Suppressor macrophage treated with lipopolysaccharide for 1 hour (primary cell): ENCODE measurements at regions not wholly inside any gene's neighbourhood (a gene's known extent, or its start where the extent isn't known, plus 50 kb on each side); places are given as distances from the start of the nearest gene placed in this dataset.

Experiments
- DNase-seq, 3 donors: peaks; one replicate each; pipeline ENCODE4 v3.0.0-alpha.2; 2020 to 2022

- DNase-seq: no peak
Observed at GRCh38 chr4:82071951-82072350, 301.8 kb downstream of the HNRNPD start.

GRCh38 chr4:82069883-82070638 is 303.7 kb downstream of the HNRNPD start:
- DNase-seq: no peak

GRCh38 chr4:82063017-82063416 is 310.8 kb downstream of the HNRNPD start:
- DNase-seq: no peak

- DNase-seq: peak; percentile 20 to 37 (median 28)
Observed at GRCh38 chr4:82057990-82058544, 315.7 kb downstream of the HNRNPD start.

- peak; percentile 50 to 57 (median 57) for DNase-seq
Observed at GRCh38 chr4:82055156-82055555, 318.6 kb downstream of the HNRNPD start.

- DNase-seq: no peak
Observed at GRCh38 chr4:82053396-82053795, 320.4 kb downstream of the HNRNPD start.

- no peak for DNase-seq
Observed at GRCh38 chr4:82050796-82051195, 323.0 kb downstream of the HNRNPD start.

GRCh38 chr4:82049294-82049693 is 324.5 kb downstream of the HNRNPD start:
- DNase-seq: no peak

- no peak for DNase-seq
Observed at GRCh38 chr4:82047731-82048130, 326.1 kb downstream of the HNRNPD start.

GRCh38 chr4:82046796-82047195 is 327.0 kb downstream of the HNRNPD start:
- no peak for DNase-seq

GRCh38 chr4:82045267-82045666 is 328.5 kb downstream of the HNRNPD start:
- no peak for DNase-seq

- peak; percentile 87 to 92 (median 88) for DNase-seq
Observed at GRCh38 chr4:82044141-82044993, 329.4 kb downstream of the HNRNPD start.

GRCh38 chr4:82043809-82044137 is 330.0 kb downstream of the HNRNPD start:
- no peak for DNase-seq

GRCh38 chr4:82043081-82043808 is 330.5 kb downstream of the HNRNPD start:
- DNase-seq: no peak

GRCh38 chr4:82042042-82042441 is 331.7 kb downstream of the HNRNPD start:
- DNase-seq: no peak

GRCh38 chr4:82038936-82039335 is 334.9 kb downstream of the HNRNPD start:
- DNase-seq: peak in 2 of 3 donors; percentile 32 to 41

GRCh38 chr4:82036181-82036580 is 337.6 kb downstream of the HNRNPD start:
- peak in 1 of 3 donors; percentile 49 for DNase-seq

GRCh38 chr4:82034878-82035277 is 338.9 kb downstream of the HNRNPD start:
- no peak for DNase-seq

GRCh38 chr4:82033862-82034261 is 339.9 kb downstream of the HNRNPD start:
- no peak for DNase-seq

GRCh38 chr4:82031376-82031927 is 342.3 kb downstream of the HNRNPD start:
- peak in 1 of 3 donors; percentile 72 for DNase-seq

GRCh38 chr4:82017680-82018079 is 356.1 kb downstream of the HNRNPD start:
- DNase-seq: peak; percentile 21 to 60 (median 53)

- DNase-seq: no peak
Observed at GRCh38 chr4:82005158-82005557, 368.6 kb downstream of the HNRNPD start.

GRCh38 chr4:81997313-81997712 is 376.5 kb downstream of the HNRNPD start:
- DNase-seq: no peak
